ENCODE measurements at regions not wholly inside any gene's neighbourhood (a gene's known extent, or its start where the extent isn't known, plus 50 kb on each side); places are given as distances from the start of the nearest gene placed in this dataset.

DNA sequence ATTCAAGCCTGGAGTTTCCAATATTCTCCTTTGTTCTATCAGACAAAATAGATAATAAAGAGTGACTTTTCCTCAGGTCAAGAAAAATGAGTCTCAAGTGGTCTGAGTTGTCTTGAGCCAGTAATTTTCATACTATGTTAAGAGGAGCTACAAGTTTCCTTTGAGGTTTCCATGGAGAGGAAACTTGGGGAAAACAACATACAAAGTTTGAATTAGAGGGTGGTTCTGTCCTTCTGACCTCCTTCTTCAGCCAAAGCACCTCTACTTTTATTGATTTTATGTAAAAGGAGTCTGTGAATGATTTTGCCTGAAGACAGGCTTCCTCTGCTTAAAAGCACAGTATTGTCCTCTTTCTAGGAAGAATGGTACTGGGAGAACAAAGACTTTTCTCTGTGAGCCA is 497.2 kb upstream of the PKN2 start:
- no peak for DNase-seq

DNA sequence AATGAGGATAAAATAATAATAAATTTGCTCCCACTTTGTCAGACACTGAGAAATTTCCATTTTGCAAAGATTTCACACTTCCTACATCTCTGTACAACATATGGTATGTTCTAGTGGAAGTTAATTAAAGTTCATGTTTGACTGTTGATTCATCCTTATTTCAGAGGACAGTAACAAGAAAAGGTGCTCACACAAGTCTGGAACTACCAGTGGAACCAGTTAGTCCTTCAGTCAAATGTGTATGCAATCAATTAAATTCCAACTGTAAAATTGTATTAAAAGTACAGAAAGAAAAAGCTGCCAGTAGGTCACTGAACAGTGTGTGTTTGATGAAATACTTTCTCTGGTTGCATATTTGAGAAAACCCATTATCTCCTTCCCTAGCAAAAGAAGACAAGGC is 496.0 kb upstream of the PKN2 start:
- DNase-seq, result no peak

DNA sequence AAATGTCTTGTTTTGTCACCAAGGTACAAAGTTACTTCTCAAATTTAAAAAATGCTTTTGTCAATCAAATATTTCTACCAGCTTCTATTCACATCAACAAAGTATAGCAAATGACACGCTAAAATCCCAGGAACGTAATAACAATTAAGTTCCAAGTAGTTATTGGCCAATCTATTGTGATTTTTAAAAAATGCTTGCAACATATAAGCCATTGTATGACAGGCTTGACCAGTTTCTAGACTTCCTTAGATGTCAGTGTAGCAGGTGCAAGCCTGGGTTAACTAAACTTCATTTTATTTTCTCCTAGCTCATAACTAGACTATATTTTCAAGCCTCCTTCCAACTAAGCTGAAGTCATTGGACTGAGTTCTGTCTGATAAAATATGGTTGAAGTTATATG is 494.5 kb upstream of the PKN2 start:
- DNase-seq, result no peak

DNA sequence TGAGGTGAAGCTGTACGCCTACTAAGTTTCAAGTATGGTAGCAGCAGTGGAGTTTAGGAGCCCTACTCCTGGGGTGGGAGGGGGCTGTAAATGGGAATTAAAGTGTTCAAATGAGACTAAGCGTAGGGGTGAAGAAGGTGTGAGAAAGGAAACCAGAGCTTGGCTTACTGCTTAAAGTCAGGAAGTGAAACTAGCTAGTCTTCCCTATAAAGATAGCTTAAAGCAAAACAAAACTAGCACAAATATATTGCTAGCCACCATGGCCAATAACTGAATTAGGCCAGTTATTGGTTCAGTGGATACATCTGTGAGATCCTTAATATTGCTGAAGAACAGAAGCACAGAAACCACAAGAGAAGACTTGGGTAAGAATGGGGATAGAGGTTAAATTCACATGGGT is 492.2 kb upstream of the PKN2 start:
- no peak for DNase-seq

DNA sequence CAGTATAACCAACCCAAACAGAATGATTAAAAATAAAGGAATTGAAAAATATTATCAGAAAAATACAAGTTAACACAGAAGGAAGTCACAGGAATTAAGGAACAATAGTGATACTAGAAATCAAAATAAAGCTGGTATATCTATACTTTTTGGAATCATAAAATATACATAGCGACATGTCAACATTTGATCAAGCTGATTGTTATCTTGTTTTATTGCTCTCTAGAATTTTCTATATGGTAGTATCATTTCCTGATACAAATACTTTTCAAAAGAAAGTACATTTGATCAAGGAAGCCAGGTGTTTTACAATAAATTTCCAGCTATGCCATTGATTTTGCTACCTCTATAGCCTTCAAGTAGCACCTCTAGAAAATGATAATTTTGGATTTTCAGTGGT is 489.5 kb upstream of the PKN2 start:
- DNase-seq, result no peak

DNA sequence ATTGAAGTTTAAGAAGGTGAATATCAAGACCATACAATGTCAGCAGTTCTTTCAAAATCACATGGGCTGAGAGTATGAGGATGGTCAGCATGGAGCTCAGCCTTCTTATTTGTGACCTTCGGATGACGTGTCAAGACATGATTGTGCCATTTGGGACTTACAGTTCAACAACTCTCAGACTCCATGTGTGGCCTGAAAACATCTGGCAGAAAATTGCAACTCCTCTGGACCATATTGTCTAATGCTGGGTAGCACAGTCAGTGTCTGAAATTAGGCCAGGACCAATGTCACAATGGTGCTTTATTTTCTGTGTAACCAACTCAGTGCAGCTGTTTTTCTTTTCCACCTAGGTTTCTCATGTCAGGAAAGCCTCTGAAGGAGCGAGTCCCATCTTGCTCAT is 483.5 kb upstream of the PKN2 start:
- DNase-seq, result no peak

DNA sequence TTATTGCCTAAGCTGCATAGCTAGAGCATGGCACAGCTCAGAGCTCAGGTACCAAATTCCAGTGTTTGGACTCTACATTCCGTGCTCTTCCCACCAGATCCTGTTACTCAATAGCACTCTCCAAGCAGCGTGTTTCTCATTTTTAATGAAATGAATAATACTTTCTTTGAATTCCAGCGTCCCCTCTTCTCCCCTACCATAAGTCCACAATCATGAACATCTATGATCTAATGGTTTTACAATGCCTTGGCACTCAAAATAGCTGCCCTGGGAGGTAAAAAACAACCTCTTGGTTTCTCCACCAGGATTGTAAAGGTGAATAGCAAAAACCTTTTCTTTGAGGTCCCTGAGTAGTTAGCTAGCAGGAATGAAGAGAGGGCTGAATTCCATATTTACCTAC is 480.0 kb upstream of the PKN2 start:
- no peak for DNase-seq

DNA sequence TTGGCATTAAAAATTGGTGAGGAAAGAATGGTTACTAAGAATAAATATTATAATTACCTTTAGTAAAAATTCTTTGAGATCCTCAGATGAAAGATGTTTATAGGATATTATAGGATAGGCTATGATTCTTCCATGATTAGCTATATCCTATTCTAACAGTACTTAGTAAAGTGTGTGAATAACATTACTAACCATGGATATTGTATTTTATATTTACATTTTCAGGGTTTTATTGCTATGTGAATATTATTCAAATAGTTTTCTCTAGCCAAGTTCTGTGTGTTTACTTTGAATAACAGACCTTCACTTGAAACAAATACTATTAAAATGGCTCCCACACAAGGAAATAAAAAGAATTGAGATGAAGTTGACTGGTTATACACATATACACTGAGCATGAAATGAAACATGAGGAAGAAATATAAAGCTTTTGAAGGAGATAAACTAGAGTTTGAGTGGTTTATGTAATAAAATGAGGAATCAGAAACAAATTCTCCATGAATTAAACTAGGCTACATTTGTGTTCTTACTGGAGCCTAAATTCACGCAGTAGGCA is 479.4 kb upstream of the PKN2 start:
- no peak for DNase-seq

DNA sequence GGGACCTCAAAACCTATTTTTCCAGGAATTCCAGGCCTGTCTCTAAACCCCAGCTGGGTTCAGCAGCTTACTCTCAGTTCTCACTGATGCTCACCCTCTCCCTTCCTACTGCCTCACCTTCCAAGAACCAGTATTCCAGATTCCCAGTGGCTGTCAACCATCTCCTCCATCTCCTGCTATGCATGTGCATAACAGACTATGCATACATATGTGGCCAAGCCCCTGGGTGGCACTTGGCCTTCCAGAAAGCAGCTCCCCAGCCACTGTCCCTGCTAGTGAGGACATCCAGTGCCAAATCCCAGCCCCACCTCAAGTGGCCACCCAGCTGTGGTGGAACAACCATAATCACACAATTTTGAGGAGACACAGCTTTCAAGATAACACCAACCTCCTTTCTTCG is 475.7 kb upstream of the PKN2 start:
- DNase-seq, result no peak

DNA sequence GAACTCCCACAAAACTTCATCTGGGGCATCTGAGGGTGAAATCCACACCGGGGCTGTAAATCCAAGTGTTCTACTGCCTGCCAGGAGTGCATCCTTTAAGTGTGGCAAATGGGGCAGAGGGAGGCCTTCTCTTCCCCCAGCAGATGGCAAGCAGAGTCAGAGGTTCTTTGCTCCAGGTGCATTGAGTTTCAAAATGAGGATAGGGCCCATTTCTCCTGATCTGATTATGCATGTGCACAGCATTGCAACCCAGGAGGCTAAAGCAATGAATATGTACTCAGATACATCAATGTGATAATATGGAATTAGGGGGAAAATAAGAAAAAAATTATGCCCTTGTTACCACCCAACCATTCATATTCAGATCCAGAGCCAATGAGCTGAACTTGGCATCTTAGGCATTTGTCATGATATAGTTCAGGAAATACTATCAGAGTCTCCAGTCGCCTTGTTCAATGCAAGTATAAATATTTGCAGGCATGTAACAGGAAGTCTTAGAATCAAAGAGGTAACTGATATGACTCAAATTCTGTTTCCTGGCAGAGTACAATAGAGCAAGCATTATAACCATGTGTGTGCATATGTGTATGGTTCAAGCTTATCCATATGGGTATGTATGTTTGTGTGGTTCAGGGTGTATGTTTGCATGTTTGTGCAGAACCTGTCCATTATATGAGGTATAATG is 473.8 kb upstream of the PKN2 start:
- no peak for DNase-seq

DNA sequence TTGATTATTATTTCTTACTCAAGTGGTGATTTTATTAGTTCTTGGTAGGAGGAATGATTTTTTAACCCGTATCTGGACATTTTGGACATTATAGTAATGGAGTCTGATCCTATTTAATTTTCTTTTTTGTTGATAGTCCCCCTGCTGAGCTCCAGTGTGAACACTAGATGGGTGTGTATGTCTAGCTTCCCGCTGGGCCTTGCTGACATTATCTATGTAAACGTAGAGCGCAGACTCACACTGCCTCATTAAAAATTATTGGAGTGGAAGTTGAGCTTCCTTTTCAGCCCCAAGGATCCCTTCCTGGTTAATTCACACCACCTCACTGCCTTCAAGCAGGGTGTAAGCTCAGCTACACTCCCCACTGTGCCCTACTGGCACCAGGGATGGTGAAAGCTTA is 467.6 kb upstream of the PKN2 start:
- DNase-seq, result no peak

DNA sequence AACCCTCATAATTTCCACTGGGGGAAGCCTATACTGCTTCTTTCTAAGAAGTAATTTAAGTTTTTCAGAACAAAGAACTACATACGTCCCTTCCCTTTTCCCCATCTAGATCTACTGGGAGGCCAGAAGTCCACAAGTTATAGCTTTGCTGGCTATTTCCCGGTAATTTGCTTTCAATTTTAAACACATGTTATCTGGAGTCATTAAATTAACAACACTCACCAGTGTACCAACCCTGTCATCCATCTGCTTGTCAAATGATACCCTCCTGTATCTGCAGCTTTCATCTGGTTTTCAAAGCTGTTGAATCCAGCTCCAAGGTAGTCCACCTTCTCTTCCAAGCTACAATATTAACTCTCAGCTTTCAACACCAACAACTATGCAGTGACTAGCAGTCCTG is 466.7 kb upstream of the PKN2 start:
- DNase-seq, result no peak

DNA sequence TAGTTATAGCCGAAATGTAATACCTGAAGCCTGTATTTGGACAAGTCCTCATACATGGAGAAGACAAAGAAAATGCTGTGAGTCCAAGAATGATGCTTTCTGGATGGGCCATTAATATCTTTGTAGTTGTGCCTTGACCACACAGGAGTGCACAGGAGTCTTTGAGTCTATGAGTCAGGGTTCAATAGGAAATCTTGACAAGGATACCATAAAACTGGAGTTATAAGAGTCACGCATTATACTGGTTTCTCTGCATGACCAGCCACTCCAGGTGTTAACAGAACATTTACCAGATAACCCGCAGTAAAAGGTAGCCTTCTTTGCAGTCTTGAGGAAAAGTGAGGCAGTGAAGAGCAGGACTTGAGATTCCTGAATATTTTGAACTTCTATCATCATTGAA is 464.6 kb upstream of the PKN2 start:
- no peak for DNase-seq

DNA sequence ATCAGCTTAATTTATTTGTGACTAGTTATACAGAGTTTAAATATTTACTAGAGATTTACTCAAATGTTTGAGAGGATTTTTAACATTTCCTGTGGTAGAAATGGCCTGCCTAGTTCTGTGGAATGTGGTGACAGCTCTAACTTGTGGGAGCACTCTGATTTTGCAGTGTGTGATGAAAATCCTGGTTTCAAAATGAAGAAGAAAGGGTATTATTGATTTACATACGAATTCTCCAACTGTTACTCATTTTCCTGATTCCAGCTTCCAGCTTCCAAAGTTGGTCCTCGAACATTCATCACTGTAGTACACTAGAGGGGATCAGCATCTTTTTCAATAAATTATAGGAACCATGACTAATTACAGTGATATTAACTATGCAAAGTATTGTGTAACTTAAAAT is 462.7 kb upstream of the PKN2 start:
- no peak for DNase-seq

DNA sequence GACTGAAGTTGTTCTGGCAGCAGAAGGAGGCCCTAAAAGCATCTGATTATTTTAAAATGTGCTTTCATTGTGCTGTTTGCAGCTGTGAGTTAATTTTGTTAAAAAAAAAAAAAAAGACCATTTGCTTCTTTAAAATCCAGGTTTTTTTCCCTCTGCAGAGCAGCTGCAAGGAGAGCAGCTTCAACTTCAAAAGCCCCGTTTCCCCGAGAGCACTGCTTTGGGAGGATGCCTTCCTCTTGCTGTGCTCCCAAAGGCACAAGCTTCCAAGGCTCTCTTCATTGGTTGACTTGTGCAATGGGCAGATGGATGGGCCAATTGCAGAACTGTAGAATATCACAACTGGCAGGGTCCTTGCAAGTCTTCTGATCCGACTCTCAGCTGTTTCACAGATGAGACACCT is 459.2 kb upstream of the PKN2 start:
- DNase-seq, result no peak

DNA sequence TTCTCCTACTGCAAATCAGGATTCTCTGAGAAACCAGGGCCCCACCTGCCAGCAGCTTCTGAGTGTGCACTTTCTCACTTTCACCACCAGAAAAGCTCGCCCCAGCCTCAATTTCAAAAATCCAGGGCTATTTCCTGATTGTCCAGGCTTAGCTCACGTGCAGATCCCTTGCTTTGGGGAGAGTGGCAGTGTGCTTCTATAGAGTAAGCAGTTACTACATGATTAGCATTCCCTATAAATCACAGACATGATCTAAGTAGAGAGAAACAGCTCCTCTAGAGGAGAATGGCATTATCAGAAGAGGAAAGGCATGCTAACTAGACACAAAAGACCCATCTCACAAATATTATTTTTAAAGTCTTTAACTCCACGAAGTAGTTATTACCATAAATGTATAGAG is 456.0 kb upstream of the PKN2 start:
- no peak for DNase-seq

DNA sequence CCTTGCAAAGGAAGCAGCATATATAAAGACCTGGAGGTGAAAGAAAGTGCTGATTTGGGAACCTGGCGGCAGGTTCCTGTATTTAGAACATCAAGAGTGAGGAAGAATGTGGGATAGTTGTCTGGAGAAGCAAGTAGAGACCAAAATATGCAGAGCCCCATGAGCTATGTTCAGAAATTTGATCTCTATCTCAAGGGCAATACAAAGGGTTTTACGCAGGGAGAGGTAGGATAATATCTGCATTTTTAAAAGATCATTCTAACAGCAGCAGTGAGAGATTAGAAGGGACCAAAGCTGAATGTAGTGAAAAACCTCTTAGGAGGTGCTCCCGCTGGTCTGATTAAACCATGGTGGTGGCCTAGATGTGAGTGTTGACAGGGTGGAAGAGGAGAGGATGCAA is 453.9 kb upstream of the PKN2 start:
- no peak for DNase-seq

DNA sequence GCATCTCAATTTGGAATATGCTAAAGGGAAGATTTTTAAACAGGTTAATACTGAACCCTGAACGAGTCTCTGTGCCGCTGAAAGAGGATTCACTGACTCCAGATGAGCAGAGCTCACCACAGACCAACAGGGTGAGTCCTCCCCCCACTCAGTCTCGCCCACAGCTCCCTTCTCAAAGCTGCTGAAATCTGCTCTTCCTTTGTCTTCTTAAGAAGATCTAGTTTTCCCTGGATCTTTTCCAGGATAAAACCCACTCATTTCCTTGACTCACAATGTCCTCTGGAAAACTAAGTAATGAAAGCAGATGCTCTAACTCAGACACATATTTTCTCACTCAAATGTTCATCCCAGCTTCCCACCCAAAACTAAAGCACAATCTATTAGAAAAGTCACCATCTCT is 447.0 kb upstream of the PKN2 start:
- no peak for DNase-seq

DNA sequence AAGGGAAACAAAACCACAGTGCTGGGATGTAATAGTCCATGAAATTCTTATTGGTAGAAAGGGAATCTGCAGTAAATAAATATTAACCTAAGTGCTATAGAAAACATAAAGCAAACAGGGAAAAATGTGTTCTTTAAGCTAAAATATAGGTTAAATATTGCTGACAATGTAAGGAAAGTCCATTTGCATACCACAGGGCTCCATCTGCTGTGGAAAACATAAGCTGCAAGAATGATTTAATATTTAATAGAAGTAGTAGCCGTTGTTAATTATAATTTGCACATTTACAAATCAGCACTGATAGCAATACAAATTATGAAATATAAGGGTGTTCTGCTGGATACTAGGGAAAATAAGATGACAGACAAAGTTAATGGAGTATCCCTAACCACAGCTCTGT is 444.9 kb upstream of the PKN2 start:
- no peak for DNase-seq

DNA sequence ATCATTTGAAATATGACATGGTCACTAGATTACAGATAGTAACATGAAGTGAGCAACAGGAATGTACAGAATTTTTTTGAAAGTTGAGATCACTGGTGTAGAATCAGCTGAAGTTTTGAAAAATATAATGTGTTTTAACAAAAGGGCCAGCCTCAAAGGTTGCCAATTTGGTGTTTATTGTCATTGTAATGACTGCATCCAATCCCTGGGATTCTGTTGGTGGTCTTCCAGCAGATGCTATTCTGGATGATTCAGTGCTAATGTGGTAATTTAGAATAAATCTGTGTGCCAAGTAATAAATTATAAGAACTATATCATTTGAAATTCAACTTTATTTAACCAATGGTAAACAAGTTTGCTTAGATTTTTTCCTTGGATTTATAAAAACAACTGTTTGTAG is 436.4 kb upstream of the PKN2 start:
- DNase-seq, result no peak

DNA sequence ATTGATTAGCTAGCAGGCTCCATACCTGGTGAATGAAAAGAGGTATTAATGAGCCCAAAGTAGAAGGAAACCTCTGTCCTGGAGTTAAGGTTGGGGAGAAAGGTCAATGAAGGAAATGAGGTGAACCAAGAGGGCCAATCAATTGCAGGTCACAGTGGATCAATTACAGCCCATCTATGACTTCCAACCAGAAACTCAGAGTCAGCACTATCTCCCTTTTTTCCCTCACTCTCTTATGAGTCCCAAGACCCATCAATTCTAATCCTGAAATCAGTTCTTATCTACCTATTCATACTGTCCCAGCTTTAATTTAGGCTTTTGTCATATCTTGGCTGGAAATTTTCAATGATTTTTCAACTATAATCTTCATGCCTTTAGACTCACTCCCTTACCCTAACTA is 433.2 kb upstream of the PKN2 start:
- DNase-seq, result no peak

DNA sequence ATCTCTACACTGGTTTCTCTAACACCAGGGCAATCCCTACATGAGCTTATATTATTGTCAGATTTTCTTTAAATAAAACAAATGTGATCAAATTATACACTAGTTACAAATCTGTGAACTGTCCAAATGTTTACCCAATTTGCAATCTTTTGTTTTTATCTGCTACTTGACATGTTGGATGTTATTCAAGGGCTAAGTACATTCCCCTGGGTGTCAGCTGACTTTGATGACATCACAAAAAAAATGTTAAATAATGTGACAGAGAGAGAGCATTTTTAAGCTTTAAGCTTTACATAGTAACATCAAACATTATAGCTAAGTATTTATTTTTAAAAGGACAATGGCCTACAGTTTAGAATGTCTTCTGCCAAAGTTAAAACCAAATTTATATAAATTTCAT is 431.3 kb upstream of the PKN2 start:
- DNase-seq, result no peak

DNA sequence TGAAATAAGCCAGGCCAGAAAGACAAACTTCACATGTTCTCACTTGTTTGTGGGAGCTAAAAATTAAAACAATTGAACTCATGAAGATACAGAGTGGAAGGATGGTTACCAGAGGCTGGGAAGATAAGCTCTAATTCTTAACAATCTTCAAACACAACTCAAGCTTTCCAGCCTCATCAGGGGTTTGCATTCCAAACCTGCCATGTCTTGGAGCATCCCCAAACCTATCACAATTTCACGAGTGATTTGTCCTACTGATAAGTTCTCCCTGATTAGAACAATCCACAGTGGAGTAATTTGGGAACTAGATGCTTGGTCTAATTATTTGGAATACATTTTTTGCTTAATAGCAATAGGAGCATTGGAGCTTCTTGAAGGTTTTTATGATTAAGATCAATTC is 418.5 kb upstream of the PKN2 start:
- DNase-seq, result no peak

DNA sequence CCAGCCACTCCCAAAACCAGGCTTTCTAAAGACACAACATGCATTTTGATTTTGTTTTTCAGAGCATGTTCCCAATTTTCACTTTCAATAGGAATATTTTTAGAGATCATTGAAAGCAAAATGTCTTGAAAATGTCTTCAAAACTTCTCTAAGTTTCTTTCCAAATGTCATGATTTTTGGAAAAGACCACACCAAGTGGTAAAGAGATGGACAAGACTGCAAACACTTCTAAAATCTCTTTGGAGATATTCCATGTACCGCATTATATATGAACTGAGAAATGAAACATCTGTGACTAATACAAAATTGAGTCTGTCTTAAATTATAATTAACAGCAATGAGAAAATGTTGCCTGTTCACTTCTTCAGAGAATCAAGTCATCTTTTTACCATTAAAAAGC is 418.0 kb upstream of the PKN2 start:
- DNase-seq, result no peak

DNA sequence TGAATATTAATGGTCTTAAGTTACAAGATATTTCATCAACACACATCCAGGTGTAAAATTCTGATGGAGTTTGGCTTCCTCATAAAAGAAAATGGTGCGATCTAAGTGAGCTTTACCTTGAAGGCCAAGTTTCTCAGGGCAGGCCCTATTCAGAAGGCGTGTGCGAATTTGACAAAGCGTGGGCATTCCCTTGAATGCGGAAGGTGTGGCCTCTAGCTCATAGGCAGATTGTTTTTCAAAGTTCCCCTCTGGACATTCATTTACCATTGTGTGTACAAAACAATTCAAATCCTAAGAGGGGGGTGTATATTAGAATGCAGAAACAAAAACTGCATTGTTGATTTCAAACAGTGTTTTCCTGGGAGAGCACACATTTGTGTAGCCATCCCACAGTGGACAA is 411.9 kb upstream of the PKN2 start:
- DNase-seq, result no peak

DNA sequence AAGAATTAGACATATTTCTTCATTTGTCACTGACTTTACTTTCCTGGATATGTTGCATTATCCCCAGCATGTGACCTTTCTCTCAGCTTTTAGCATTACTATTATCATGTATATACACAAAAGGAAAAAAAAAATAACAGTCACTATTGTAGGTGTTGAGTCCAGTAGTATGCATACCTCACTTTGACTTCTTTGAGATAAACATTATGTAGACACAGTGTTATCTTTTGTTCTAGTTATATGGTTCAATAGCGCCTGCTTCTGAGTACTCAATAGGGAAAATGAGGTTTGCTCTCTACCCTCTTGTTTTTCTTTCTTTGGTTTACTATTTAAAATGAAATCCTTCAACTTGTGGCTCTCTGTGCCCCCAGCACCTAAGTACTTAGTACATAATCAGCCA is 409.6 kb upstream of the PKN2 start:
- no peak for DNase-seq
